Endothelial cell of umbilical vein (primary cell): ENCODE measurements at regions not wholly inside any gene's neighbourhood (a gene's known extent, or its start where the extent isn't known, plus 50 kb on each side); places are given as distances from the start of the nearest gene placed in this dataset.

ENCODE experiments used
- BruUV-seq: library from RNA; stranded (reverse); fragments of 400-500 nt; replicated peaks from 2 replicates; lab custom pipeline; 2021; lab: Mats Ljungman, UMichigan
- CTCF ChIA-PET: fragments of 300-600, 350-600 bp; sonication (Branson Sonifier 250); formaldehyde crosslinking; loops from one replicate; lab custom pipeline; 2021; ENCODE audit warnings: antibody characterized with exemption, inconsistent platforms; lab: Charles Lee
- POLR2A ChIA-PET: fragments of 300-600, 350-600 bp; sonication (Branson Sonifier 250); formaldehyde crosslinking; loops from one replicate; lab custom pipeline; 2021; ENCODE audit warnings: antibody characterized with exemption, inconsistent platforms; lab: Charles Lee
- DNase-seq: peaks from one replicate; pipeline ENCODE4 v3.0.0-alpha.2; 2011; ENCODE audit warnings: low read depth, low spot score
- FAIRE-seq: peaks from 2 replicates; lab custom pipeline; 2011; peaks lifted over from hg19 to GRCh38; lab: Jason Lieb, UNC
- H2AFZ ChIP-seq: 2 replicates; pipeline ENCODE4 v1.6.0; 2012; ENCODE audit warnings: low read depth, low read length, control low read depth, inconsistent platforms
- H3K27ac ChIP-seq: 2 replicates; pipeline ENCODE4 v1.5.1; 2011; ENCODE audit warnings: low read depth, mild to moderate bottlenecking, control low read depth, low read length, moderate library complexity; ENCODE audit not compliant: insufficient read depth
- H3K27me3 ChIP-seq, 2 experiments: 2 replicates each; pipeline versions ENCODE4 v1.6.0 to v1.6.1; 2011; ENCODE audit warnings: low read length in 2 of 2, mixed read lengths in 1 of 2; ENCODE audit not compliant: control insufficient read depth in 2 of 2, insufficient read depth in 2 of 2
- H3K36me3 ChIP-seq, 2 experiments: 2 replicates in 1 of 2; 3 replicates in 1 of 2; pipeline ENCODE4 v1.5.1; 2011; ENCODE audit warnings: low read length in 2 of 2, mild to moderate bottlenecking in 1 of 2, moderate library complexity in 1 of 2; ENCODE audit not compliant: control insufficient read depth in 2 of 2, insufficient read depth in 2 of 2; ENCODE audit errors: extremely low read depth in 1 of 2
- H3K4me1 ChIP-seq: 3 replicates; pipeline ENCODE4 v1.5.1; 2011; ENCODE audit warnings: mild to moderate bottlenecking, low read length; ENCODE audit not compliant: control insufficient read depth, insufficient read depth; ENCODE audit errors: extremely low read depth
- H3K4me2 ChIP-seq: 2 replicates; pipeline ENCODE4 v1.6.1; 2011; ENCODE audit warnings: low read length, control low read depth, mixed read lengths; ENCODE audit not compliant: insufficient read depth
- H3K4me3 ChIP-seq, 3 experiments: fragments of 200-600 bp in 1 of 3; sonication (generic), shearing (Covaris generic) in 1 of 3; replicated peaks in 1 of 3; 2 replicates each; pipeline ENCODE4 v1.5.1; 2011 to 2016; ENCODE audit warnings: control low read depth in 3 of 3, low read length in 3 of 3, mild to moderate bottlenecking in 2 of 3, inconsistent platforms in 1 of 3, low read depth in 1 of 3, moderate library complexity in 1 of 3; ENCODE audit not compliant: insufficient read depth in 1 of 3
- H3K79me2 ChIP-seq: 2 replicates; pipeline ENCODE4 v1.6.0; 2012; ENCODE audit warnings: low read length, inconsistent platforms; ENCODE audit not compliant: control insufficient read depth, insufficient read depth
- H3K9ac ChIP-seq: replicated peaks from 2 replicates; pipeline ENCODE3; 2011; ENCODE audit warnings: low read length, control low read depth; ENCODE audit not compliant: insufficient read depth; ENCODE audit errors: extremely low read depth
- H3K9me1 ChIP-seq: replicated peaks from 3 replicates; pipeline ENCODE4 v1.6.0; 2011; ENCODE audit warnings: mild to moderate bottlenecking, low read length; ENCODE audit not compliant: control insufficient read depth, insufficient read depth; ENCODE audit errors: extremely low read depth
- H3K9me3 ChIP-seq: replicated peaks from 2 replicates; pipeline ENCODE4 v1.5.1; 2012; ENCODE audit warnings: low read length, inconsistent platforms; ENCODE audit not compliant: control insufficient read depth, insufficient read depth
- H4K20me1 ChIP-seq: replicated peaks from 2 replicates; pipeline ENCODE3; 2011; ENCODE audit warnings: mild to moderate bottlenecking, low read length; ENCODE audit not compliant: control insufficient read depth, insufficient read depth; ENCODE audit errors: extremely low read depth
- EZH2 ChIP-seq: IDR thresholded peaks from 2 replicates; pipeline ENCODE4 v1.6.1; 2012; ENCODE audit warnings: borderline replicate concordance, low read depth, mild to moderate bottlenecking, moderate library complexity, low read length, inconsistent platforms; ENCODE audit not compliant: severe bottlenecking
- FOS ChIP-seq: IDR thresholded peaks from 2 replicates; pipeline ENCODE4 v1.6.1; 2011; ENCODE audit warnings: mild to moderate bottlenecking, low read length, moderate library complexity, borderline replicate concordance; ENCODE audit not compliant: insufficient read depth
- GATA2 ChIP-seq: IDR thresholded peaks from 2 replicates; pipeline ENCODE4 v1.7.0; 2011; ENCODE audit warnings: low read depth, mild to moderate bottlenecking, moderate library complexity, mixed read lengths, low read length; ENCODE audit not compliant: insufficient read length, insufficient read depth
- JUN ChIP-seq: IDR thresholded peaks from 2 replicates; pipeline ENCODE4 v1.6.1; 2011; ENCODE audit warnings: borderline replicate concordance, low read depth; ENCODE audit not compliant: insufficient read length, insufficient read depth
- MAX ChIP-seq: IDR thresholded peaks from 2 replicates; pipeline ENCODE4 v1.6.1; 2011; ENCODE audit not compliant: insufficient read depth, insufficient read length
- MYC ChIP-seq: IDR thresholded peaks from one replicate; pipeline ENCODE4 v1.6.1; 2011; ENCODE audit warnings: mild to moderate bottlenecking, low read depth, low read length
- POLR2A ChIP-seq: IDR thresholded peaks from 2 replicates; pipeline ENCODE4 v1.6.1; 2012; ENCODE audit warnings: low read depth, mild to moderate bottlenecking, control low read depth, low read length
- POLR2AphosphoS5 ChIP-seq: IDR thresholded peaks from 2 replicates; pipeline ENCODE4 v1.6.1; 2012; ENCODE audit warnings: low read depth, mild to moderate bottlenecking, control low read depth, low read length, moderate library complexity; ENCODE audit not compliant: insufficient read depth
- dilution Hi-C: fragments of 300-500 bp; cut with MboI; formaldehyde crosslinking; loops from one replicate; pipeline ENCODE4 v1.15.0; 2019; ENCODE audit warnings: low sequenced_read_pairs; ENCODE audit not compliant: extremely low pct_ligation_motif_present
- intact Hi-C: fragments of 100-400 bp; cut with micrococcal nuclease; formaldehyde crosslinking; loops from one replicate; pipeline ENCODE4 v1.10.0; 2022
- TF ChIP-seq, protein P1 (sequence below), 2 donors: IDR thresholded peaks; 1 replicate in 1 of 2; 2 replicates in 1 of 2; pipeline ENCODE4 v1.5.1; 2011; ENCODE audit warnings: low read length in 2 of 2, mild to moderate bottlenecking in 2 of 2, moderate library complexity in 2 of 2, control low read depth in 1 of 2, inconsistent platforms in 1 of 2, low read depth in 1 of 2; ENCODE audit not compliant: insufficient read depth in 1 of 2; ENCODE audit errors: extremely low read depth in 1 of 2

DNA sequence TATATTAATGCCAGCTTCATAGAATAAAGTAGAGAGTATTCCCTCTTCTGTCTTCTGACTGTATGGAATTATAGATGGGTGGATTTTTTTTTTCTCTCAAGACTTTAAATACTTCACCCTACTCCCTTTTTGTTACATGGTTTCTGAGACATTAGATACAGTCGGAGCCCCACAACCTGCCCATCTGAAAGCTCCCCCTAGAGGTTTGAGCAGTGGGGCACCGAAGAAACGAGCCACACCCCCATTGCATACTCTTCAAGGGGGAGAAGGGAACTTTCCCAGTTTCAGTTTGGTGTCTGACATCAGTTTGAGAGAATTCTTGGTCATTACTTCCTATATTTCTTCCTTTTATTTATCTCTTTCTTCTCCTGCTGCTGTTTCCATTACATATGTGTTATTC is 437.6 kb upstream of the AGA start:
- TF ChIP-seq MAX (no peak), JUN (no peak), FOS (no peak), POLR2AphosphoS5 (no peak), EZH2 (no peak), POLR2A (no peak), MYC (no peak), GATA2 (no peak)
- TF ChIP-seq, protein P1, sequence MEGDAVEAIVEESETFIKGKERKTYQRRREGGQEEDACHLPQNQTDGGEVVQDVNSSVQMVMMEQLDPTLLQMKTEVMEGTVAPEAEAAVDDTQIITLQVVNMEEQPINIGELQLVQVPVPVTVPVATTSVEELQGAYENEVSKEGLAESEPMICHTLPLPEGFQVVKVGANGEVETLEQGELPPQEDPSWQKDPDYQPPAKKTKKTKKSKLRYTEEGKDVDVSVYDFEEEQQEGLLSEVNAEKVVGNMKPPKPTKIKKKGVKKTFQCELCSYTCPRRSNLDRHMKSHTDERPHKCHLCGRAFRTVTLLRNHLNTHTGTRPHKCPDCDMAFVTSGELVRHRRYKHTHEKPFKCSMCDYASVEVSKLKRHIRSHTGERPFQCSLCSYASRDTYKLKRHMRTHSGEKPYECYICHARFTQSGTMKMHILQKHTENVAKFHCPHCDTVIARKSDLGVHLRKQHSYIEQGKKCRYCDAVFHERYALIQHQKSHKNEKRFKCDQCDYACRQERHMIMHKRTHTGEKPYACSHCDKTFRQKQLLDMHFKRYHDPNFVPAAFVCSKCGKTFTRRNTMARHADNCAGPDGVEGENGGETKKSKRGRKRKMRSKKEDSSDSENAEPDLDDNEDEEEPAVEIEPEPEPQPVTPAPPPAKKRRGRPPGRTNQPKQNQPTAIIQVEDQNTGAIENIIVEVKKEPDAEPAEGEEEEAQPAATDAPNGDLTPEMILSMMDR (IDR thresholded peaks at IDR 0.05; ENCODE audit: extremely low read depth in 1 of 2, insufficient read depth in 1 of 2, low read depth in 1 of 2, low read length in 2 of 2): no peak
- ChIA-PET POLR2A (no interaction called here), CTCF (no interaction called here)
- no peak overlapping the region for H2AFZ ChIP-seq
- peaks cover 1% of the 10 kb centered on the region for H3K9me3 ChIP-seq
- H3K4me3 ChIP-seq: no peak overlapping the region
- H3K27me3 ChIP-seq: no peaks in the 10 kb centered on the region
- BruUV-seq: no TSS peak
- no peaks in the 10 kb centered on the region for H3K9me1 ChIP-seq
- H3K4me2 ChIP-seq: no peak overlapping the region
- no peaks in the 10 kb centered on the region for H3K4me1 ChIP-seq
- no peak overlapping the region for H3K27ac ChIP-seq
- dilution Hi-C loops: no loop called here
- intact Hi-C loops: no loop called here
- no peak overlapping the region for H3K9ac ChIP-seq
- no peak for DNase-seq
- no peaks in the 10 kb centered on the region for H4K20me1 ChIP-seq
- no peak for FAIRE-seq
- H3K79me2 ChIP-seq: no peaks in the 10 kb centered on the region
- no peaks in the 10 kb centered on the region for H3K36me3 ChIP-seq
